Fibroblast of mammary gland (primary cell): ENCODE measurements at regions not wholly inside any gene's neighbourhood (a gene's known extent, or its start where the extent isn't known, plus 50 kb on each side); places are given as distances from the start of the nearest gene placed in this dataset.

Experiments used
- DNase-seq: peaks from one replicate; pipeline ENCODE4 v3.0.0-alpha.2; 2010; ENCODE audit warnings: low read depth
- H3K4me3 ChIP-seq: 2 replicates; pipeline ENCODE4 v1.5.1; 2011; ENCODE audit warnings: low read depth, mild to moderate bottlenecking, low read length, moderate library complexity; ENCODE audit not compliant: control insufficient read depth
- CTCF ChIP-seq: conservative IDR thresholded peaks from 2 replicates; pipeline ENCODE4 v1.5.1; 2011; ENCODE audit warnings: low read depth, low read length, inconsistent platforms; ENCODE audit not compliant: control insufficient read depth, insufficient read depth

- TF ChIP-seq CTCF, result no peak
Observed at GRCh38 chrX:4850312-4850711, 1136.9 kb upstream of the PRKX start.

GRCh38 chrX:4844376-4844775 is 1130.9 kb upstream of the PRKX start:
- H3K4me3 ChIP-seq, result no peak overlapping the region
- DNase-seq, result no peak
- no peak for TF ChIP-seq CTCF

More at GRCh38 chrX:4850312-4850711, 1136.9 kb upstream of the PRKX start:
- H3K4me3 ChIP-seq, result no peak overlapping the region
- no peak for DNase-seq

- TF ChIP-seq CTCF, result no peak
- no peak overlapping the region for H3K4me3 ChIP-seq
Observed at GRCh38 chrX:4841216-4841745, 1127.8 kb upstream of the PRKX start.

GRCh38 chrX:4831574-4831973 is 1118.1 kb upstream of the PRKX start:
- no peak for TF ChIP-seq CTCF
- H3K4me3 ChIP-seq, result no peak overlapping the region
- DNase-seq, result no peak

More at GRCh38 chrX:4841216-4841745, 1127.8 kb upstream of the PRKX start:
- no peak for DNase-seq

- H3K4me3 ChIP-seq, result no peak overlapping the region
- TF ChIP-seq CTCF, result no peak
- DNase-seq, result no peak
Observed at GRCh38 chrX:4830880-4831557, 1117.6 kb upstream of the PRKX start.

- H3K4me3 ChIP-seq, result no peak overlapping the region
- DNase-seq, result no peak
- no peak for TF ChIP-seq CTCF
Observed at GRCh38 chrX:4825550-4825949, 1112.1 kb upstream of the PRKX start.
